ENCODE measurements at regions not wholly inside any gene's neighbourhood (a gene's known extent, or its start where the extent isn't known, plus 50 kb on each side); places are given as distances from the start of the nearest gene placed in this dataset.

DNA sequence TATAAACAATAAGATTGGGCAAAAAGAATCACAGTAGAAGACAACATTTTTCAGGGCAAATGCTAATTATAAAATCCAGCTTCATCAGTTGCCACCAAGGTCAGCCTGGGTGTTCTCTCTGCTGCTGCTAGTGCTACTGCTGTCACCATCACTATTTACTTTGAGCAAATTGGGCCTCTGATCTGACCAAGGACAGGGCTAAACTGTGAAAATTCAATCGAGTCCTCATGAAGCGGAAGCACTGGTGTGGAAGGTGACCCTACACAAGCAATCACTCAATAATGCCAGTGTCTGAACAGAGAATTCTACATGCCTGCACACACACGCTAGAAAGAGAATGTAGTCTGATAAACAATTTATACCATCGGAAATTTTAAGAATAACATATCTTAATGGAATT, 122.9 kb upstream of the TTC29 start:
- TF ChIP-seq EZH2phosphoT487 (IDR thresholded peaks at IDR 0.05; ENCODE audit: borderline replicate concordance, low read length) = no peak
- TF ChIP-seq, protein P1, sequence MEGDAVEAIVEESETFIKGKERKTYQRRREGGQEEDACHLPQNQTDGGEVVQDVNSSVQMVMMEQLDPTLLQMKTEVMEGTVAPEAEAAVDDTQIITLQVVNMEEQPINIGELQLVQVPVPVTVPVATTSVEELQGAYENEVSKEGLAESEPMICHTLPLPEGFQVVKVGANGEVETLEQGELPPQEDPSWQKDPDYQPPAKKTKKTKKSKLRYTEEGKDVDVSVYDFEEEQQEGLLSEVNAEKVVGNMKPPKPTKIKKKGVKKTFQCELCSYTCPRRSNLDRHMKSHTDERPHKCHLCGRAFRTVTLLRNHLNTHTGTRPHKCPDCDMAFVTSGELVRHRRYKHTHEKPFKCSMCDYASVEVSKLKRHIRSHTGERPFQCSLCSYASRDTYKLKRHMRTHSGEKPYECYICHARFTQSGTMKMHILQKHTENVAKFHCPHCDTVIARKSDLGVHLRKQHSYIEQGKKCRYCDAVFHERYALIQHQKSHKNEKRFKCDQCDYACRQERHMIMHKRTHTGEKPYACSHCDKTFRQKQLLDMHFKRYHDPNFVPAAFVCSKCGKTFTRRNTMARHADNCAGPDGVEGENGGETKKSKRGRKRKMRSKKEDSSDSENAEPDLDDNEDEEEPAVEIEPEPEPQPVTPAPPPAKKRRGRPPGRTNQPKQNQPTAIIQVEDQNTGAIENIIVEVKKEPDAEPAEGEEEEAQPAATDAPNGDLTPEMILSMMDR (IDR thresholded peaks at IDR 0.05; ENCODE audit: low read depth, low read length, poor library complexity, severe bottlenecking) = no peak
- 0 out of 2 replicates have a peak, but pooled peaks cover 2% of the 10 kb centered on the region for H3K27me3 ChIP-seq (ENCODE audit: control insufficient read depth, low read length)
- H3K27ac ChIP-seq (ENCODE audit: low read depth, low read length) = no peak overlapping the region
- no peaks in the 10 kb centered on the region; the same call in 1 of the 2 replicates for H3K9me3 ChIP-seq (ENCODE audit: control insufficient read depth, insufficient read depth, low read length)
- no peaks in the 10 kb centered on the region for H3K9me2 ChIP-seq (replicated peaks; ENCODE audit: control insufficient read depth, low read length)
- H3K4me3 ChIP-seq (ENCODE audit: low read length) = no peak overlapping the region
- no peak overlapping the region for H3K4me2 ChIP-seq (ENCODE audit: low read length)
- H3F3A ChIP-seq (ENCODE audit: control insufficient read depth, insufficient read depth) = no peaks in the 10 kb centered on the region
- no peaks in the 10 kb centered on the region for H3K36me3 ChIP-seq (ENCODE audit: control insufficient read depth, low read length)
- H3K79me2 ChIP-seq (ENCODE audit: control insufficient read depth, low read length) = no peaks in the 10 kb centered on the region
- no peaks in the 10 kb centered on the region for H4K20me1 ChIP-seq (ENCODE audit: control insufficient read depth, insufficient read depth, low read depth, low read length)
- H3K4me1 ChIP-seq (ENCODE audit: control insufficient read depth, low read length) = no peaks in the 10 kb centered on the region

DNA sequence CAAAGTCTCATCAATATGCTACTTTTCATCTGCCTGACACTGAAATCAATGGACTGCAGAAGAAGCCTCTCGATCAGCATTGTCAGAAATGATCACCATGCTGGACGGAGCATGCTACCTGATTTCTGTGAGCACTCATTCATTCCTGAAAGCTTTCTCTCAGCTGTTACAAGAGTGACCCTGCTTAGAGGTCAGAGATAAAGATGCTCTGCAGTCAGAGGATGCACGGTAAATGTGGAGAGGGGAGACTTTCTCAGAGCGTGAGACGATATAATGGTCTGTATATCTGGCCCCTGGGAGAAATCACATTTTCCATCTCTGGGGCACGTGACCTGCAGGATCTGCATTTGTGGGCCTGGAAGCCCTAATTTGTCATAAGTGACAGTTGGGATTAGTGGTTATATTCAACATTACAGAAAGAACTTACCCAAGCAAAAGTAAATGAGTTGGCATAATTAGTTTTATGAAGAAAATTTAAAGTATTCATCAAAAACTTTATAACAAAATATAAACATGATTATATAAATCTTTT, 125.6 kb upstream of the TTC29 start:
- H3K79me2 ChIP-seq (ENCODE audit: control insufficient read depth, low read length) = no peaks in the 10 kb centered on the region
- no peaks in the 10 kb centered on the region; the same call in 1 of the 2 replicates for H3K9me3 ChIP-seq (ENCODE audit: control insufficient read depth, insufficient read depth, low read length)
- no peaks in the 10 kb centered on the region for H3K27me3 ChIP-seq (ENCODE audit: control insufficient read depth, low read length)
- no peak for TF ChIP-seq EZH2phosphoT487 (IDR thresholded peaks at IDR 0.05; ENCODE audit: borderline replicate concordance, low read length)
- TF ChIP-seq, protein P1 (IDR thresholded peaks at IDR 0.05; ENCODE audit: low read depth, low read length, poor library complexity, severe bottlenecking) = no peak
- H3K27ac ChIP-seq (ENCODE audit: low read depth, low read length) = no peak overlapping the region
- no peak overlapping the region for H3K4me3 ChIP-seq (ENCODE audit: low read length)
- no peaks in the 10 kb centered on the region for H3F3A ChIP-seq (ENCODE audit: control insufficient read depth, insufficient read depth)
- H3K4me1 ChIP-seq (ENCODE audit: control insufficient read depth, low read length) = no peaks in the 10 kb centered on the region
- H3K36me3 ChIP-seq (ENCODE audit: control insufficient read depth, low read length) = no peaks in the 10 kb centered on the region
- H3K4me2 ChIP-seq (ENCODE audit: low read length) = no peak overlapping the region
- no peaks in the 10 kb centered on the region for H4K20me1 ChIP-seq (ENCODE audit: control insufficient read depth, insufficient read depth, low read depth, low read length)
- H3K9me2 ChIP-seq (replicated peaks; ENCODE audit: control insufficient read depth, low read length) = no peaks in the 10 kb centered on the region

DNA sequence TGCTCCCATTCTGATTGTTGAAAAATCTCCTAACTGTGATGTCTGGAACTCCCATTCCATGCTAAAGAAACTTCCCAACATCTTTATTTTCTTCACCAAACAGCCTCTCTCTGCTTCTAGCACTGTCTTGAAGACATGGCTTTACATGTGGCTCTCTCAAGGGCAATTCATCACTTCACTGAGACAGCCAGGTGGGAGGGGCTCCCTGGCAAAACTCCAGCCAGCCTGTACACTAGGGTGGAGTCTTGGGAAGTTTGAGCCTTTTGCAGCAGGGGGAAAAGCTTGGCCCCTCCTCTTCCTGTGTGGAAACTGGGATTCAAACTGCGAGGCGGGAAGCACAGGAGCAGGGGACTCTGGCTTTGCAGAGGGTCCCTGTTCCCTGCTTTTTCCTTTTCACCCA, 130.5 kb upstream of the TTC29 start:
- Histone ChIP-seq H4K20me1 (ENCODE audit: control insufficient read depth, insufficient read depth, low read depth, low read length) (no peaks in the 10 kb centered on the region), H3K79me2 (ENCODE audit: control insufficient read depth, low read length) (no peaks in the 10 kb centered on the region), H3K27me3 (ENCODE audit: control insufficient read depth, low read length) (no peaks in the 10 kb centered on the region), H3K27ac (ENCODE audit: low read depth, low read length) (no peak overlapping the region), H3K36me3 (ENCODE audit: control insufficient read depth, low read length) (no peaks in the 10 kb centered on the region), H3K9me3 (ENCODE audit: control insufficient read depth, insufficient read depth, low read length) (no peaks in the 10 kb centered on the region; the same call in 1 of the 2 replicates), H3K9me2 (replicated peaks; ENCODE audit: control insufficient read depth, low read length) (no peaks in the 10 kb centered on the region), H3K4me3 (ENCODE audit: low read length) (no peak overlapping the region), H3F3A (ENCODE audit: control insufficient read depth, insufficient read depth) (no peaks in the 10 kb centered on the region), H3K4me1 (ENCODE audit: control insufficient read depth, low read length) (no peaks in the 10 kb centered on the region), H3K4me2 (ENCODE audit: low read length) (no peak overlapping the region)
- TF ChIP-seq EZH2phosphoT487 (IDR thresholded peaks at IDR 0.05; ENCODE audit: borderline replicate concordance, low read length) = no peak
- TF ChIP-seq, protein P1 (IDR thresholded peaks at IDR 0.05; ENCODE audit: low read depth, low read length, poor library complexity, severe bottlenecking) = no peak

Measured in DOHH2 (cell line).